HepG2 (cell line): ENCODE measurements at regions not wholly inside any gene's neighbourhood (a gene's known extent, or its start where the extent isn't known, plus 50 kb on each side); places are given as distances from the start of the nearest gene placed in this dataset.

Experiments
- ATAC-seq: fragments of 200-7000 bp; cut with Tn5 transposase; 3 replicates; pipeline ENCODE4 v1.9.1; 2020; ENCODE audit warnings: mild to moderate bottlenecking, moderate library complexity
- BruUV-seq: library from RNA; stranded (reverse); fragments of 400-500 nt; replicated peaks from 2 replicates; lab custom pipeline; 2021; lab: Mats Ljungman, UMichigan
- CTCF ChIA-PET: fragments of 300-600 bp; formaldehyde crosslinking; extraction: SDS; loops from one replicate; lab custom pipeline; 2021; ENCODE audit warnings: low total read pairs, inconsistent platforms, low intra/inter-chr PET ratio; lab: Yijun Ruan, JAX
- POLR2A ChIA-PET: fragments of 350-600 bp; sonication (Branson Sonifier 250); formaldehyde crosslinking; loops from one replicate; lab custom pipeline; 2020; ENCODE audit warnings: antibody characterized with exemption, inconsistent platforms; lab: Yijun Ruan, JAX
- DNase-seq: peaks from one replicate; pipeline ENCODE4 v3.0.0-alpha.2; 2015; ENCODE audit warnings: low spot score
- FAIRE-seq: peaks from 3 replicates; lab custom pipeline; 2011; peaks lifted over from hg19 to GRCh38; lab: Jason Lieb, UNC
- H2AFZ ChIP-seq: one replicate; pipeline ENCODE4 v1.6.1; 2011; ENCODE audit warnings: low read length, inconsistent platforms
- H3K27ac ChIP-seq: fragments of 300-600 bp; 3 replicates; pipeline ENCODE4 v1.8.0; 2011; ENCODE audit warnings: mixed run types, mild to moderate bottlenecking, mixed read lengths, low read length, inconsistent platforms; ENCODE audit not compliant: insufficient read depth; ENCODE audit errors: extremely low read length
- H3K27me3 ChIP-seq, 2 experiments: fragments of 200-600 bp in 1 of 2; 2 replicates in 1 of 2; 3 replicates in 1 of 2; pipeline versions ENCODE4 v1.6.0 to v1.8.0; 2011; ENCODE audit warnings: low read length in 2 of 2, mild to moderate bottlenecking in 2 of 2, moderate library complexity in 2 of 2, inconsistent platforms in 1 of 2; ENCODE audit not compliant: insufficient read depth in 2 of 2, control insufficient read depth in 1 of 2
- H3K36me3 ChIP-seq, 2 experiments: fragments of 200-600 bp in 1 of 2; replicated peaks in 1 of 2; 2 replicates in 1 of 2; 3 replicates in 1 of 2; pipeline versions ENCODE4 v1.5.1 to v1.8.0; 2011; ENCODE audit warnings: low read length in 2 of 2, inconsistent platforms in 1 of 2; ENCODE audit not compliant: insufficient read depth in 2 of 2, control insufficient read depth in 1 of 2
- H3K4me1 ChIP-seq: 2 replicates; pipeline ENCODE4 v1.5.1; 2012; ENCODE audit warnings: low read length, inconsistent platforms; ENCODE audit not compliant: insufficient read depth
- H3K4me2 ChIP-seq: 2 replicates; pipeline ENCODE4 v1.6.0; 2011; ENCODE audit warnings: low read depth, low read length, inconsistent platforms
- H3K4me3 ChIP-seq, 3 experiments: fragments of 200-600 bp in 1 of 3; sonication (generic), shearing (Covaris generic) in 1 of 3; replicated peaks in 1 of 3; 2 replicates each; pipeline ENCODE4 v1.5.1; 2011 to 2016; ENCODE audit warnings: low read length in 3 of 3, inconsistent platforms in 2 of 3, low read depth in 2 of 3, mild to moderate bottlenecking in 2 of 3, control low read depth in 1 of 3, mixed read lengths in 1 of 3; ENCODE audit not compliant: insufficient read depth in 1 of 3
- H3K79me2 ChIP-seq: one replicate; pipeline ENCODE4 v1.6.1; 2011; ENCODE audit warnings: low read length, inconsistent platforms; ENCODE audit not compliant: insufficient read depth
- H3K9ac ChIP-seq: 2 replicates; pipeline ENCODE4 v1.6.0; 2011; ENCODE audit warnings: mild to moderate bottlenecking, low read depth, low read length, inconsistent platforms; ENCODE audit not compliant: insufficient read depth
- H3K9me3 ChIP-seq: 2 replicates; pipeline ENCODE4 v1.5.1; 2012; ENCODE audit warnings: mild to moderate bottlenecking, low read length
- H4K20me1 ChIP-seq: 2 replicates; pipeline ENCODE4 v1.6.0; 2011; ENCODE audit warnings: inconsistent platforms, mild to moderate bottlenecking, low read length, moderate library complexity; ENCODE audit not compliant: insufficient read depth
- ATF1 ChIP-seq: IDR thresholded peaks from 2 replicates; pipeline ENCODE4 v1.6.1; 2016; ENCODE audit warnings: mild to moderate bottlenecking, control low read depth
- CREB1 ChIP-seq, 2 experiments: fragments of 450-650 bp in 1 of 2; IDR thresholded peaks; 2 replicates each; pipeline ENCODE4 v1.6.1; 2016 to 2017; ENCODE audit warnings: control low read depth in 1 of 2, mild to moderate bottlenecking in 1 of 2, missing compliant biosample characterization in 1 of 2, missing genetic modification characterization in 1 of 2
- CREM ChIP-seq, 2 experiments: sonication (generic) in 1 of 2; formaldehyde crosslinking in 1 of 2; IDR thresholded peaks; 2 replicates each; pipeline versions ENCODE4 v1.4.0 to v1.6.1; 2016 to 2020; ENCODE audit warnings: antibody characterized with exemption in 1 of 2, mild to moderate bottlenecking in 1 of 2, missing genetic modification reagents in 1 of 2
- FOSL2 ChIP-seq: sonication (generic); formaldehyde crosslinking; IDR thresholded peaks from 2 replicates; pipeline ENCODE4 v1.4.0; 2020; ENCODE audit warnings: missing genetic modification reagents
- FOXA1 ChIP-seq, 2 experiments: fragments of 450-650 bp in 1 of 2; sonication (generic) in 1 of 2; formaldehyde crosslinking in 1 of 2; IDR thresholded peaks; 2 replicates each; pipeline versions ENCODE4 v1.4.0 to v1.6.1; 2016 to 2020; ENCODE audit warnings: missing genetic modification reagents in 1 of 2
- FOXA3 ChIP-seq: IDR thresholded peaks from 2 replicates; pipeline ENCODE4 v1.6.1; 2016; ENCODE audit warnings: missing genetic modification reagents, missing compliant biosample characterization
- FOXP1 ChIP-seq, 2 experiments: fragments of 450-650 bp in 1 of 2; IDR thresholded peaks; 2 replicates each; pipeline ENCODE4 v1.6.1; 2017 to 2018; ENCODE audit warnings: antibody characterized with exemption in 1 of 2
- HNF4A ChIP-seq: sonication (generic); formaldehyde crosslinking; IDR thresholded peaks from 2 replicates; pipeline ENCODE4 v1.4.0; 2020; ENCODE audit warnings: missing genetic modification reagents
- KLF15 ChIP-seq: sonication (generic); formaldehyde crosslinking; IDR thresholded peaks from 2 replicates; pipeline ENCODE4 v1.8.1; 2023; ENCODE audit warnings: borderline replicate concordance, mild to moderate bottlenecking, inconsistent platforms, missing genetic modification reagents, mixed read lengths
- MED8 ChIP-seq: sonication (generic); formaldehyde crosslinking; IDR thresholded peaks from 2 replicates; pipeline ENCODE4 v1.8.1; 2023; ENCODE audit warnings: mild to moderate bottlenecking, missing genetic modification reagents; ENCODE audit not compliant: insufficient replicate concordance
- MEF2D ChIP-seq: sonication (generic); formaldehyde crosslinking; IDR thresholded peaks from 2 replicates; pipeline ENCODE4 v1.5.1; 2020; ENCODE audit warnings: mild to moderate bottlenecking, missing genetic modification reagents
- POGZ ChIP-seq: sonication (generic); formaldehyde crosslinking; IDR thresholded peaks from 2 replicates; pipeline ENCODE4 v1.4.0; 2020; ENCODE audit warnings: mild to moderate bottlenecking, missing genetic modification reagents
- RFX5 ChIP-seq: IDR thresholded peaks from 2 replicates; pipeline ENCODE4 v1.6.1; 2011; ENCODE audit warnings: low read depth, low read length, improper control_type of control experiment
- RFXAP ChIP-seq: sonication (generic); formaldehyde crosslinking; IDR thresholded peaks from 2 replicates; pipeline ENCODE4 v1.4.0; 2020; ENCODE audit warnings: missing genetic modification reagents, borderline replicate concordance
- THYN1 ChIP-seq: sonication (generic); formaldehyde crosslinking; IDR thresholded peaks from 2 replicates; pipeline ENCODE4 v1.8.1; 2023; ENCODE audit warnings: low read depth, mild to moderate bottlenecking, moderate library complexity, missing genetic modification reagents, borderline replicate concordance
- ZMYM4 ChIP-seq: sonication (generic); formaldehyde crosslinking; IDR thresholded peaks from 2 replicates; pipeline ENCODE4 v1.8.1; 2023; ENCODE audit warnings: mild to moderate bottlenecking, missing genetic modification reagents
- ZNF292 ChIP-seq: sonication (generic); formaldehyde crosslinking; IDR thresholded peaks from 2 replicates; pipeline ENCODE4 v1.8.1; 2022; ENCODE audit warnings: mild to moderate bottlenecking, low read depth, missing genetic modification reagents, borderline replicate concordance
- ZNF672 ChIP-seq: sonication (generic); formaldehyde crosslinking; IDR thresholded peaks from 2 replicates; pipeline ENCODE4 v1.8.1; 2022; ENCODE audit warnings: missing genetic modification reagents
- WGBS: methylation state at CpG from one replicate; pipeline ENCODE4 v1.1.6; 2017; ENCODE audit warnings: low lambda C conversion rate; 5-methylcytosine and 5-hydroxymethylcytosine counted together
- in situ Hi-C: cut with HindIII; loops from 2 replicates; pipeline ENCODE4 v1.10.0; 2017; ENCODE audit warnings: low pct_unique_long_range_greater_than_20kb; ENCODE audit not compliant: extremely low pct_ligation_motif_present
- intact Hi-C: fragments of 100-400 bp; cut with micrococcal nuclease; formaldehyde crosslinking; loops from one replicate; pipeline ENCODE4 v1.10.0; 2022; ENCODE audit not compliant: unreplicated experiment
- TF ChIP-seq, protein P1 (sequence below): sonication (generic); formaldehyde crosslinking; IDR thresholded peaks from 2 replicates; pipeline ENCODE4 v1.4.0; 2020; ENCODE audit warnings: missing genetic modification reagents
- TF ChIP-seq, protein P2 (sequence below): sonication (generic); formaldehyde crosslinking; IDR thresholded peaks from 2 replicates; pipeline ENCODE4 v1.5.0; 2020; ENCODE audit warnings: mild to moderate bottlenecking, missing genetic modification reagents, moderate library complexity
- TF ChIP-seq, protein P3 (sequence below): sonication (generic); formaldehyde crosslinking; IDR thresholded peaks from 2 replicates; pipeline ENCODE4 v1.8.0; 2023; ENCODE audit warnings: mild to moderate bottlenecking, missing genetic modification reagents

DNA sequence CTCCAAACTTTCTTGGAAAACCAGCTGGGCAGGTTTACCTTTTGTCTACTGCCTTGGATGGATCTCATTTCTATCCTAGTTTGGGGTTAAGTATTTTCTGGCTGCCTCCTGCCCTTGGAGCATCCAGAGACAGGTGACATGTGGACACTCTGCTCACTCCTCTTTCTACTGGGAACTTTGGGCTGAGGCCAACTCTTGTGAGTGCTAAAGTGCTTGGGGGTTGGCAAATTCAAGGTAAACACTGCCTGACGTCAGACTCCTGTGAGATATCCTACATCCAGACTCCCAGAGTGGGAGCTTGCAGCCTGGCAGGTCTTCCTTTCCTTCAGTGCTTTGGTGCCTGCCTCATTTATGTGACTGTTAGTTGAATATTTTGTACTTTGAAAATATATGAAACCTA is 388.1 kb downstream of the KCNRG start:
- ChIA-PET POLR2A (no interaction called here), CTCF (no interaction called here)
- peaks cover 15% of the 10 kb centered on the region for H3K4me1 ChIP-seq
- H3K36me3 ChIP-seq, result peaks cover 0 to 14% of the 10 kb centered on the region in 2 experiments; a peak in 1 of 5 replicates
- H3K9ac ChIP-seq, result no peak overlapping the region
- peak; percentile 67 for FAIRE-seq
- no TSS peak for BruUV-seq
- H3K4me3 ChIP-seq, result no peak overlapping the region
- H3K27ac ChIP-seq, result no peak overlapping the region
- no peaks in the 10 kb centered on the region for H3K9me3 ChIP-seq
- DNase-seq, result peak; percentile 78
- peak; percentile 89 for ATAC-seq
- no peaks in the 10 kb centered on the region for H3K27me3 ChIP-seq
- no peak overlapping the region for H3K4me2 ChIP-seq
- intact Hi-C loops, result loop anchor here (10.0 kb wide), 1 partner anchor 121 kb away; no protein-coding TSS in a partner anchor
- no CpG with 5 or more reads among the region's 1 CpG for WGBS
- H3K79me2 ChIP-seq, result no peaks in the 10 kb centered on the region
- in situ Hi-C loops, result no loop called here
- no peak overlapping the region for H2AFZ ChIP-seq
- H4K20me1 ChIP-seq, result no peaks in the 10 kb centered on the region
- TF ChIP-seq RFX5 (peak; percentile 63; the same call in 1 of the 2 replicates), CREM (IDR thresholded peaks at IDR 0.05) (peak; percentile 47), CREM (CRISPR knock-in tag; IDR thresholded peaks at IDR 0.05) (no peak), ATF1 (CRISPR knock-in tag) (peak; percentile 38; the same call in 1 of the 2 replicates), FOSL2 (peak; percentile 42; the same call in 1 of the 2 replicates), ZMYM4 (0 out of 2 replicates have a peak, but pooled peaks have one; percentile 36), RFXAP (no peak), MED8 (no peak), HNF4A (CRISPR knock-in tag) (peak; percentile 35; the same call in 1 of the 2 replicates), CREB1 (IDR thresholded peaks at IDR 0.05) (peak; percentile 50; the same call in 1 of the 2 replicates), CREB1 (CRISPR knock-in tag; IDR thresholded peaks at IDR 0.05) (peak; percentile 69), KLF15 (no peak), ZNF292 (CRISPR knock-in tag) (peak; percentile 53; the same call in 1 of the 2 replicates), FOXP1 (IDR thresholded peaks at IDR 0.05) (no peak), FOXP1 (CRISPR knock-in tag; IDR thresholded peaks at IDR 0.05) (peak; percentile 17; the same call in 1 of the 2 replicates), FOXA1 (IDR thresholded peaks at IDR 0.05) (no peak), FOXA1 (CRISPR knock-in tag; IDR thresholded peaks at IDR 0.05) (peak; percentile 60), MEF2D (CRISPR knock-in tag) (no peak), THYN1 (CRISPR knock-in tag) (no peak), FOXA3 (CRISPR knock-in tag) (peak; percentile 50; the same call in 1 of the 2 replicates), POGZ (CRISPR knock-in tag) (peak; percentile 41; the same call in 1 of the 2 replicates), ZNF672 (CRISPR knock-in tag) (no peak)
- TF ChIP-seq, protein P1, sequence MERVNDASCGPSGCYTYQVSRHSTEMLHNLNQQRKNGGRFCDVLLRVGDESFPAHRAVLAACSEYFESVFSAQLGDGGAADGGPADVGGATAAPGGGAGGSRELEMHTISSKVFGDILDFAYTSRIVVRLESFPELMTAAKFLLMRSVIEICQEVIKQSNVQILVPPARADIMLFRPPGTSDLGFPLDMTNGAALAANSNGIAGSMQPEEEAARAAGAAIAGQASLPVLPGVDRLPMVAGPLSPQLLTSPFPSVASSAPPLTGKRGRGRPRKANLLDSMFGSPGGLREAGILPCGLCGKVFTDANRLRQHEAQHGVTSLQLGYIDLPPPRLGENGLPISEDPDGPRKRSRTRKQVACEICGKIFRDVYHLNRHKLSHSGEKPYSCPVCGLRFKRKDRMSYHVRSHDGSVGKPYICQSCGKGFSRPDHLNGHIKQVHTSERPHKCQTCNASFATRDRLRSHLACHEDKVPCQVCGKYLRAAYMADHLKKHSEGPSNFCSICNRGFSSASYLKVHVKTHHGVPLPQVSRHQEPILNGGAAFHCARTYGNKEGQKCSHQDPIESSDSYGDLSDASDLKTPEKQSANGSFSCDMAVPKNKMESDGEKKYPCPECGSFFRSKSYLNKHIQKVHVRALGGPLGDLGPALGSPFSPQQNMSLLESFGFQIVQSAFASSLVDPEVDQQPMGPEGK, result peak; percentile 13; the same call in 1 of the 2 replicates
- TF ChIP-seq, protein P2, sequence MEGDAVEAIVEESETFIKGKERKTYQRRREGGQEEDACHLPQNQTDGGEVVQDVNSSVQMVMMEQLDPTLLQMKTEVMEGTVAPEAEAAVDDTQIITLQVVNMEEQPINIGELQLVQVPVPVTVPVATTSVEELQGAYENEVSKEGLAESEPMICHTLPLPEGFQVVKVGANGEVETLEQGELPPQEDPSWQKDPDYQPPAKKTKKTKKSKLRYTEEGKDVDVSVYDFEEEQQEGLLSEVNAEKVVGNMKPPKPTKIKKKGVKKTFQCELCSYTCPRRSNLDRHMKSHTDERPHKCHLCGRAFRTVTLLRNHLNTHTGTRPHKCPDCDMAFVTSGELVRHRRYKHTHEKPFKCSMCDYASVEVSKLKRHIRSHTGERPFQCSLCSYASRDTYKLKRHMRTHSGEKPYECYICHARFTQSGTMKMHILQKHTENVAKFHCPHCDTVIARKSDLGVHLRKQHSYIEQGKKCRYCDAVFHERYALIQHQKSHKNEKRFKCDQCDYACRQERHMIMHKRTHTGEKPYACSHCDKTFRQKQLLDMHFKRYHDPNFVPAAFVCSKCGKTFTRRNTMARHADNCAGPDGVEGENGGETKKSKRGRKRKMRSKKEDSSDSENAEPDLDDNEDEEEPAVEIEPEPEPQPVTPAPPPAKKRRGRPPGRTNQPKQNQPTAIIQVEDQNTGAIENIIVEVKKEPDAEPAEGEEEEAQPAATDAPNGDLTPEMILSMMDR (CRISPR knock-in tag), result no peak
- TF ChIP-seq, protein P3, sequence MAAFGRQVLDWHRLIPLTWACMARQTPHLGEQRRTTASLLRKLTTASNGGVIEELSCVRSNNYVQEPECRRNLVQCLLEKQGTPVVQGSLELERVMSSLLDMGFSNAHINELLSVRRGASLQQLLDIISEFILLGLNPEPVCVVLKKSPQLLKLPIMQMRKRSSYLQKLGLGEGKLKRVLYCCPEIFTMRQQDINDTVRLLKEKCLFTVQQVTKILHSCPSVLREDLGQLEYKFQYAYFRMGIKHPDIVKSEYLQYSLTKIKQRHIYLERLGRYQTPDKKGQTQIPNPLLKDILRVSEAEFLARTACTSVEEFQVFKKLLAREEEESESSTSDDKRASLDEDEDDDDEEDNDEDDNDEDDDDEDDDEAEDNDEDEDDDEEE (CRISPR knock-in tag), result no peak
